ENCODE measurements at regions not wholly inside any gene's neighbourhood (a gene's known extent, or its start where the extent isn't known, plus 50 kb on each side); places are given as distances from the start of the nearest gene placed in this dataset.

DNA sequence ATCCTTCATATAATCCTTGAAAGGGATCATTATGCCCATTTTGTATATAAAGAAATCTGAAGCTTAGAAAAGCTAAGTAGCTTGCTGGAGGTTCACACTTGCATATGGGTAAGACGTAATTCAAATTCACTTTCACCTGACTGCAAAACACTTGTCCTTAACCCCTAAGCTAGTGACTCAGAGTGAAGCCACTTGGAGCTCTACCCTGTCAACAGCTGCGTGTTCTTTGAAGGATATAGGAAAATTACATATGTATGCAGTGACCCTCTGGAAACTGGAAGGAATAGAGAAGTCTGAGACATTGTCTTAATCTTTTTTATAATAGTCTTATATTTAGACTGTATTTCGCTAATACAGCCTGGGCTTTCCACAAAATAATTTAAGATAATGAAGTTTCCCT, 80.0 kb upstream of the STK32A start:
- Histone ChIP-seq H3K9me2 (no peaks in the 10 kb centered on the region), H3K9me3 (no peaks in the 10 kb centered on the region), H3K27ac (ENCODE audit: low read depth in 2 of 2, low read length in 1 of 2) (no peak overlapping the region), H3K79me2 (ENCODE audit: insufficient read depth) (no peaks in the 10 kb centered on the region), H3K4me2 (no peak overlapping the region), H3K36me3 (replicated peaks in 1 of 2; ENCODE audit: control insufficient read depth in 1 of 2, insufficient read depth in 2 of 2, low read length in 1 of 2) (no peaks in the 10 kb centered on the region), H3K4me1 (ENCODE audit: control insufficient read depth in 1 of 2, insufficient read depth in 2 of 2, low read depth in 1 of 2, low read length in 1 of 2) (no peaks in the 10 kb centered on the region; a peak in 1 of 4 replicates), H3K27me3 (ENCODE audit: insufficient read depth) (no peaks in the 10 kb centered on the region), H3F3A (replicated peaks; ENCODE audit: insufficient read depth) (no peaks in the 10 kb centered on the region), H3K4me3 (ENCODE audit: low read depth in 2 of 2, low read length in 1 of 2) (no peak overlapping the region), H2AFZ (ENCODE audit: low read depth) (no peak overlapping the region), H4K20me1 (ENCODE audit: insufficient read depth) (no peaks in the 10 kb centered on the region), H3K9ac (no peak overlapping the region)
- no peak for DNase-seq
- TF ChIP-seq, protein P1, sequence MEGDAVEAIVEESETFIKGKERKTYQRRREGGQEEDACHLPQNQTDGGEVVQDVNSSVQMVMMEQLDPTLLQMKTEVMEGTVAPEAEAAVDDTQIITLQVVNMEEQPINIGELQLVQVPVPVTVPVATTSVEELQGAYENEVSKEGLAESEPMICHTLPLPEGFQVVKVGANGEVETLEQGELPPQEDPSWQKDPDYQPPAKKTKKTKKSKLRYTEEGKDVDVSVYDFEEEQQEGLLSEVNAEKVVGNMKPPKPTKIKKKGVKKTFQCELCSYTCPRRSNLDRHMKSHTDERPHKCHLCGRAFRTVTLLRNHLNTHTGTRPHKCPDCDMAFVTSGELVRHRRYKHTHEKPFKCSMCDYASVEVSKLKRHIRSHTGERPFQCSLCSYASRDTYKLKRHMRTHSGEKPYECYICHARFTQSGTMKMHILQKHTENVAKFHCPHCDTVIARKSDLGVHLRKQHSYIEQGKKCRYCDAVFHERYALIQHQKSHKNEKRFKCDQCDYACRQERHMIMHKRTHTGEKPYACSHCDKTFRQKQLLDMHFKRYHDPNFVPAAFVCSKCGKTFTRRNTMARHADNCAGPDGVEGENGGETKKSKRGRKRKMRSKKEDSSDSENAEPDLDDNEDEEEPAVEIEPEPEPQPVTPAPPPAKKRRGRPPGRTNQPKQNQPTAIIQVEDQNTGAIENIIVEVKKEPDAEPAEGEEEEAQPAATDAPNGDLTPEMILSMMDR (IDR thresholded peaks at IDR 0.05): no peak
- TF ChIP-seq NRF1 (IDR thresholded peaks at IDR 0.05; ENCODE audit: low read depth, low read length): no peak
- no peak for TF ChIP-seq RFX5 (IDR thresholded peaks at IDR 0.05; ENCODE audit: low read length)
- no peak for TF ChIP-seq POLR2AphosphoS5 (IDR thresholded peaks at IDR 0.05; ENCODE audit: low read depth, low read length)
- TF ChIP-seq TEAD4 (IDR thresholded peaks at IDR 0.05; ENCODE audit: borderline replicate concordance, insufficient read depth): no peak
- no peak for TF ChIP-seq GATA2 (CRISPR knock-in tag; IDR thresholded peaks at IDR 0.05)
- no peak for TF ChIP-seq TCF12 (IDR thresholded peaks at IDR 0.05)
- no peak for TF ChIP-seq RAD21 (IDR thresholded peaks at IDR 0.05; ENCODE audit: low read length)
- no peak for TF ChIP-seq EZH2phosphoT487 (IDR thresholded peaks at IDR 0.05; ENCODE audit: borderline replicate concordance, low read depth)
- TF ChIP-seq, protein P2, sequence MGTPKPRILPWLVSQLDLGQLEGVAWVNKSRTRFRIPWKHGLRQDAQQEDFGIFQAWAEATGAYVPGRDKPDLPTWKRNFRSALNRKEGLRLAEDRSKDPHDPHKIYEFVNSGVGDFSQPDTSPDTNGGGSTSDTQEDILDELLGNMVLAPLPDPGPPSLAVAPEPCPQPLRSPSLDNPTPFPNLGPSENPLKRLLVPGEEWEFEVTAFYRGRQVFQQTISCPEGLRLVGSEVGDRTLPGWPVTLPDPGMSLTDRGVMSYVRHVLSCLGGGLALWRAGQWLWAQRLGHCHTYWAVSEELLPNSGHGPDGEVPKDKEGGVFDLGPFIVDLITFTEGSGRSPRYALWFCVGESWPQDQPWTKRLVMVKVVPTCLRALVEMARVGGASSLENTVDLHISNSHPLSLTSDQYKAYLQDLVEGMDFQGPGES (IDR thresholded peaks at IDR 0.05; ENCODE audit: low read depth, low read length): no peak
- no peak for TF ChIP-seq NFIC (IDR thresholded peaks at IDR 0.05; ENCODE audit: borderline replicate concordance)
- no peak for TF ChIP-seq SIN3A (IDR thresholded peaks at IDR 0.05; ENCODE audit: borderline replicate concordance, low read depth, low read length)
- no peak for TF ChIP-seq RXRA (IDR thresholded peaks at IDR 0.05; ENCODE audit: borderline replicate concordance, low read depth)
- no peak for TF ChIP-seq SMC3 (IDR thresholded peaks at IDR 0.05; ENCODE audit: low read depth, low read length)
- ChIA-PET POLR2A (no interaction called here), CTCF (interaction anchor here (0.6 to 2.0 kb wide), 6 partner anchors 9 to 57 kb away, joined by 3 to 5 read pairs (median 4); no protein-coding TSS in a partner anchor)
- 47% methylated on average over 3 of the region's 3 CpGs for WGBS (ENCODE audit: low lambda C conversion rate)

DNA sequence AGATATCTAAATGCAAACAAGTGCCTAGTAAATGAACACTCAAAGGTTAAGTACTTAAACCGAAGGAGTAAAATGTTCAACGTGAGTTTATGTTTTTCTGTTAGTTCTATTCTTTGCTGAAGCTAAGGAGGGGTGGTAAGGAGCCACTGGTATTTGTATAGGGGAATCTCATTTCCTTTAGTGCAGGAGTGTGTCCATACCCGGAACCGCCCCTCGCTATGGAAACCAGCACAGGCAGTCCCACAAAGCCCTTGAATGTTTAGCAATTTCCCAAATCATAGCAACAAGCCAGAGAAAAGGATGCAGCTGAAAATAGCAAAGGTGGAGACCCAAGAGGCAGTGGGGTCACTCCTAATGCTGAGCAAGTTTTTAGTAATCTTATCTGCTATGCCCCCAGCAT, 78.8 kb upstream of the STK32A start:
- H3K9me2 ChIP-seq: no peaks in the 10 kb centered on the region
- ChIA-PET CTCF (interaction anchor here (1.5 to 2.0 kb wide), 2 partner anchors 9 to 58 kb away, joined by 4 to 5 read pairs; no protein-coding TSS in a partner anchor), POLR2A (no interaction called here)
- H3K4me1 ChIP-seq (ENCODE audit: control insufficient read depth in 1 of 2, insufficient read depth in 2 of 2, low read depth in 1 of 2, low read length in 1 of 2): peaks cover 0 to 2% of the 10 kb centered on the region in 2 experiments; a peak in 2 of 4 replicates
- no peaks in the 10 kb centered on the region for H3K79me2 ChIP-seq (ENCODE audit: insufficient read depth)
- no peak overlapping the region for H3K4me2 ChIP-seq
- no peaks in the 10 kb centered on the region for H3F3A ChIP-seq (replicated peaks; ENCODE audit: insufficient read depth)
- no peak overlapping the region for H3K27ac ChIP-seq (ENCODE audit: low read depth in 2 of 2, low read length in 1 of 2)
- TF ChIP-seq, protein P3, sequence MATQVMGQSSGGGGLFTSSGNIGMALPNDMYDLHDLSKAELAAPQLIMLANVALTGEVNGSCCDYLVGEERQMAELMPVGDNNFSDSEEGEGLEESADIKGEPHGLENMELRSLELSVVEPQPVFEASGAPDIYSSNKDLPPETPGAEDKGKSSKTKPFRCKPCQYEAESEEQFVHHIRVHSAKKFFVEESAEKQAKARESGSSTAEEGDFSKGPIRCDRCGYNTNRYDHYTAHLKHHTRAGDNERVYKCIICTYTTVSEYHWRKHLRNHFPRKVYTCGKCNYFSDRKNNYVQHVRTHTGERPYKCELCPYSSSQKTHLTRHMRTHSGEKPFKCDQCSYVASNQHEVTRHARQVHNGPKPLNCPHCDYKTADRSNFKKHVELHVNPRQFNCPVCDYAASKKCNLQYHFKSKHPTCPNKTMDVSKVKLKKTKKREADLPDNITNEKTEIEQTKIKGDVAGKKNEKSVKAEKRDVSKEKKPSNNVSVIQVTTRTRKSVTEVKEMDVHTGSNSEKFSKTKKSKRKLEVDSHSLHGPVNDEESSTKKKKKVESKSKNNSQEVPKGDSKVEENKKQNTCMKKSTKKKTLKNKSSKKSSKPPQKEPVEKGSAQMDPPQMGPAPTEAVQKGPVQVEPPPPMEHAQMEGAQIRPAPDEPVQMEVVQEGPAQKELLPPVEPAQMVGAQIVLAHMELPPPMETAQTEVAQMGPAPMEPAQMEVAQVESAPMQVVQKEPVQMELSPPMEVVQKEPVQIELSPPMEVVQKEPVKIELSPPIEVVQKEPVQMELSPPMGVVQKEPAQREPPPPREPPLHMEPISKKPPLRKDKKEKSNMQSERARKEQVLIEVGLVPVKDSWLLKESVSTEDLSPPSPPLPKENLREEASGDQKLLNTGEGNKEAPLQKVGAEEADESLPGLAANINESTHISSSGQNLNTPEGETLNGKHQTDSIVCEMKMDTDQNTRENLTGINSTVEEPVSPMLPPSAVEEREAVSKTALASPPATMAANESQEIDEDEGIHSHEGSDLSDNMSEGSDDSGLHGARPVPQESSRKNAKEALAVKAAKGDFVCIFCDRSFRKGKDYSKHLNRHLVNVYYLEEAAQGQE (IDR thresholded peaks at IDR 0.05; ENCODE audit: low read depth, low read length): no peak
- TF ChIP-seq NRF1 (IDR thresholded peaks at IDR 0.05; ENCODE audit: low read depth, low read length): no peak
- WGBS (ENCODE audit: low lambda C conversion rate): 66% methylated on average over 5 of the region's 5 CpGs
- no peak overlapping the region for H3K4me3 ChIP-seq (ENCODE audit: low read depth in 2 of 2, low read length in 1 of 2)
- no peaks in the 10 kb centered on the region for H3K27me3 ChIP-seq (ENCODE audit: insufficient read depth)
- no peak overlapping the region for H3K9ac ChIP-seq
- no peaks in the 10 kb centered on the region for H4K20me1 ChIP-seq (ENCODE audit: insufficient read depth)
- DNase-seq: no peak
- H3K9me3 ChIP-seq: no peaks in the 10 kb centered on the region
- H3K36me3 ChIP-seq (replicated peaks in 1 of 2; ENCODE audit: control insufficient read depth in 1 of 2, insufficient read depth in 2 of 2, low read length in 1 of 2): no peaks in the 10 kb centered on the region
- no peak overlapping the region for H2AFZ ChIP-seq (ENCODE audit: low read depth)
